VCaP (cell line): ENCODE measurements at regions not wholly inside any gene's neighbourhood (a gene's known extent, or its start where the extent isn't known, plus 50 kb on each side); places are given as distances from the start of the nearest gene placed in this dataset.

ENCODE experiments used
- H3K27ac ChIP-seq: fragments of 450-650 bp; 2 replicates; pipeline ENCODE4 v1.5.1; 2017
- CTCF ChIP-seq: fragments of 450-650 bp; conservative IDR thresholded peaks from 2 replicates; pipeline ENCODE4 v1.5.1; 2017; ENCODE audit warnings: mild to moderate bottlenecking, moderate library complexity

- peak; percentile 94 for TF ChIP-seq CTCF
- H3K27ac ChIP-seq = no peak overlapping the region
These were observed 125.7 kb upstream of the CXADR start for GRCh38 chr21:17387030-17387617.

DNA sequence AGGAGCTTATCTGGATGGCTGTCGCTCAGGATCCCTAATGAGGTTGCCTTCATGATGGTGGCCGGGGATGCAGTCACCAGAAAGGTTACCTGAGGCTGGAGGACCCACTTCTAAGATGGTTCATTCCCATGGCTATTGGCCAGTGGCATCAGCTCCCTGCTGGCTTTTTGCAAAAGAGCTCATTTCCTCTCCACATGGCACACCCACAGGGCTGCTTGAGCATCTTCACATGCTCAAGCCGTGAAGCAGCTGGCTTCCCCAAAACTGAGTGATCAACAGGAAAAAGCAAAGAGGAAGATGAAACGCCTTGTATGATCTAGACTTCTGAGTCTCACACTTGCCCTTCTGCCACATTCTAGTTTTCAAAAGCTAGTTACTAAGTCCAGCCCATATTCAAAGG lies 124.6 kb upstream of the CXADR start:
- no peak for TF ChIP-seq CTCF
- H3K27ac ChIP-seq = no peak overlapping the region

DNA sequence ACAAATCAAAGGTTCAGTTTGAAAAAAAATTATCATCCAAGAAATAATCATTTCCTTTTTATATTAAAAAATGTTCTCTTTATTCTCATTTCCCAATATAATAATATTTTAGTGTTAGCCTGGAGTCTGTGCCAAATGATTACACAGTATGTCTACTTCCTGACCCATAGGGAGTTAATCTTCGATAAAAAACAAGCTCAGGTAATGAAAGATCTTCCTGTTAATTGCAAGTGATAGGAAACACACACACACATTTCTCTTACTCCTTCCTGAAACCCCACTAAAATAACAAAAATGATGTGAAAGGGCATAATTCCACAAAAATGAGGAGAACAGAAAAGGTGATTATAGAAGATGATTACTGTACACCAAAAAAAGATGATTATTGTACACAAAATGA lies 123.5 kb upstream of the CXADR start:
- no peak overlapping the region for H3K27ac ChIP-seq
- TF ChIP-seq CTCF = no peak

DNA sequence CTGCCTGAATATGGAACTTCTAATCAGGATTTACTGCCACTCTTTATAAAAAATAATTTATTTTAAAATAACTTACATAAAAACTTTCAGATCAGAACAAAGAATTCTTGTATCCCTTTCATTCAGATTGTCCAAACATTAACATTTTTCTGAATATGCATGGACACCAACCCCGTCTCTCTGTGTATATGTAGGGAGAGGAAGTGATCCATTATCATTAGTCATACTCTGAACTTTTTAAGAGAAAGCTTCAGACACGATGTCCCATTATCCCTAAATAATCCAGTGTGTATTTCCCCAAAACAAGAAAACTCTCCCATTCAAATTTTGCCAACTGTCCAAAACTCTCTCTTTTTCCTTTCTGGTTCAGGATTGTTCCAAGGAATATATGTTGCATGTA lies 122.3 kb upstream of the CXADR start:
- TF ChIP-seq CTCF = no peak
- no peak overlapping the region for H3K27ac ChIP-seq

GRCh38 chr21:17391811-17392340 lies 121.0 kb upstream of the CXADR start:
- no peak for TF ChIP-seq CTCF
- no peak overlapping the region for H3K27ac ChIP-seq

GRCh38 chr21:17393413-17393812 lies 119.4 kb upstream of the CXADR start:
- H3K27ac ChIP-seq = no peak overlapping the region
- TF ChIP-seq CTCF = no peak

- no peak for TF ChIP-seq CTCF
- no peak overlapping the region for H3K27ac ChIP-seq
These were observed 115.9 kb upstream of the CXADR start for GRCh38 chr21:17396948-17397347.
